LoVo (cell line): ENCODE measurements at regions not wholly inside any gene's neighbourhood (a gene's known extent, or its start where the extent isn't known, plus 50 kb on each side); places are given as distances from the start of the nearest gene placed in this dataset.
"Not testable (repeated sequence)": the region's sequence is repeated elsewhere in the genome, so short reads cannot be mapped to it uniquely, and the experiment has no call there.

Source experiments
- DNase-seq: peaks from one replicate; pipeline ENCODE4 v3.0.0-alpha.2; 2016; ENCODE audit warnings: low spot score

GRCh38 chr2:62654876-62655359 is 50.6 kb upstream of the EHBP1 start:
- no peak for DNase-seq

- peak; percentile 55 for DNase-seq
These were observed 51.1 kb upstream of the EHBP1 start for GRCh38 chr2:62654423-62654791.

- DNase-seq: peak; percentile 22
These were observed 51.7 kb upstream of the EHBP1 start for GRCh38 chr2:62653582-62654422.

GRCh38 chr2:62649087-62649486 is 56.4 kb upstream of the EHBP1 start:
- DNase-seq: not testable (repeated sequence)

- no peak for DNase-seq
These were observed 62.4 kb upstream of the EHBP1 start for GRCh38 chr2:62643100-62643471.

GRCh38 chr2:62642429-62643099 is 62.9 kb upstream of the EHBP1 start:
- DNase-seq: no peak

- no peak for DNase-seq
These were observed 63.6 kb upstream of the EHBP1 start for GRCh38 chr2:62641936-62642335.

- no peak for DNase-seq
These were observed 64.1 kb upstream of the EHBP1 start for GRCh38 chr2:62641410-62641843.

GRCh38 chr2:62631160-62632085 is 74.1 kb upstream of the EHBP1 start:
- DNase-seq: no peak

GRCh38 chr2:62630206-62630605 is 75.3 kb upstream of the EHBP1 start:
- not testable (repeated sequence) for DNase-seq

GRCh38 chr2:62629310-62629709 is 76.2 kb upstream of the EHBP1 start:
- DNase-seq: not testable (repeated sequence)

- no peak for DNase-seq
These were observed 77.8 kb upstream of the EHBP1 start for GRCh38 chr2:62627667-62628066.

- no peak for DNase-seq
These were observed 80.7 kb upstream of the EHBP1 start for GRCh38 chr2:62624855-62625254.

GRCh38 chr2:62616486-62616885 is 89.0 kb upstream of the EHBP1 start:
- not testable (repeated sequence) for DNase-seq

GRCh38 chr2:62611854-62612253 is 93.7 kb upstream of the EHBP1 start:
- no peak for DNase-seq

GRCh38 chr2:62605471-62605870 is 99.5 kb upstream of the TMEM17 start:
- DNase-seq: not testable (repeated sequence)

GRCh38 chr2:62604336-62604735 is 98.3 kb upstream of the TMEM17 start:
- DNase-seq: no peak

GRCh38 chr2:62603154-62603712 is 97.2 kb upstream of the TMEM17 start:
- no peak for DNase-seq

- DNase-seq: not testable (repeated sequence)
These were observed 93.8 kb upstream of the TMEM17 start for GRCh38 chr2:62599674-62600410.

- no peak for DNase-seq
These were observed 91.3 kb upstream of the TMEM17 start for GRCh38 chr2:62597323-62597722.
